ENCODE measurements at regions not wholly inside any gene's neighbourhood (a gene's known extent, or its start where the extent isn't known, plus 50 kb on each side); places are given as distances from the start of the nearest gene placed in this dataset.
"Not testable (repeated sequence)": the region's sequence is repeated elsewhere in the genome, so short reads cannot be mapped to it uniquely, and the experiment has no call there.

- no peak for DNase-seq
These were observed 57.8 kb upstream of the ANKRD30A start for GRCh38 chr10:37067576-37067975.

- DNase-seq: not testable (repeated sequence)
These were observed 63.1 kb upstream of the ANKRD30A start for GRCh38 chr10:37062296-37062695.

DNA sequence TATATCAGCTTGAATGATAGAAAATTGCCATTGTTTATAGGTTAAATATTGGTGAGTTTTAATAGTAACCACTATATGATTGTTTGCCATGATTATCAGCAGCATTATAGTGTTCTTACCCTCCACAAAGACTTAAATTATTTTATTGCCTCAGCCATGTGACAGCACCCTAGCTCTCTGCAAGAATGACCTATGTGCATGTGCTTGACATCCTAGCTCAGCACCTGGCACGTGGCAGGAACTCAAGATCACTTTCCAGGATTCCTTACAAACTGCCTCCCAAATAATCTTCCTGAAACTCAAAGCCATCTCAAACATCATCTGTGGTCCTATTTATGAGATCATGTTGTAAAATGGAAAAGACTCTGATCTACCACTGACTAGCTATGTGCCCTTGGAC, 68.1 kb upstream of the ANKRD30A start:
- no peak for DNase-seq

- DNase-seq: no peak
These were observed 71.9 kb upstream of the ANKRD30A start for GRCh38 chr10:37053476-37053875.

- DNase-seq: not testable (repeated sequence)
These were observed 75.4 kb upstream of the ANKRD30A start for GRCh38 chr10:37049982-37050381.

- not testable (repeated sequence) for DNase-seq
These were observed 81.1 kb upstream of the ANKRD30A start for GRCh38 chr10:37044319-37044718.

GRCh38 chr10:37035853-37036252, 89.5 kb upstream of the ANKRD30A start:
- DNase-seq: no peak

- DNase-seq: no peak
These were observed 109.9 kb upstream of the ANKRD30A start for GRCh38 chr10:37015498-37015897.

DNA sequence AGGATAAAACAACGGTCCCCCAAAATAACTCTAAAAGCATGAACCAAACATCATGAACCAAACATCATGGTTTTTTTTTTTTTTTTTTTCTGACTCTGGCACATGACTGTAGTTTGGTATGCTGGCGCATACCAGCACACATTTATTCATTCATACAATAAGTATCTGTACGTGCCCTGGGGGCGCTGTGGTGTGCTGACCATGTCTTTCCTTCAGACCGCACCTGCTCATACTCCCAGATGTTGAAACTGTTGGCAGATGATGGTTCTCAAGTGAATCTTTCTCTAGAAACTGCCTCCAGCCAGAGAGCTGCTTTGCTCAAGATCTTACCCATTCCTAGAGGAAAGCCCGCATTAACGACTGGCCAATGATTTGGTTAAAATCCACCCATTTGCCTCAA, 114.7 kb upstream of the ANKRD30A start:
- DNase-seq: no peak

GRCh38 chr10:37008276-37008675, 117.1 kb upstream of the ANKRD30A start:
- not testable (repeated sequence) for DNase-seq

- no peak for DNase-seq
These were observed 122.3 kb upstream of the ANKRD30A start for GRCh38 chr10:37003126-37003525.

DNA sequence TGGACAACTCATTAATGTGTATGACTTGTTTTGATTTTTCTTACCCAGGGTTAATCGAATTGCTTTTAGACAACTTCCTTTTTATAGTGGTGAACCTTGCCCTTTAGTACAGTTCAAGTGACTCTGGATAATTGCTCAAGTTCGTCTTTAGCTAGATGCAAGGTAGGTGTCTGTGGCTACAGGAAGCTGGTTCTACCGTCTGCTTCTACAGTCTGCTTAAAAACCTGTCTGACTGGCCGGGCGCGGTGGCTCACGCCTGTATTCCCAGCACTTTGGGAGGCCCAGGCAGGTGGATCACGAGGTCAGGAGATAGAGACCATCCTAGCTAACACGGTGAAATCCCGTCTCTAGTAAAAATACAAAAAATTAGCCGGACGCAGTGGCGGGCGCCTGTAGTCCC, 129.6 kb upstream of the ANKRD30A start:
- not testable (repeated sequence) for DNase-seq

DNA sequence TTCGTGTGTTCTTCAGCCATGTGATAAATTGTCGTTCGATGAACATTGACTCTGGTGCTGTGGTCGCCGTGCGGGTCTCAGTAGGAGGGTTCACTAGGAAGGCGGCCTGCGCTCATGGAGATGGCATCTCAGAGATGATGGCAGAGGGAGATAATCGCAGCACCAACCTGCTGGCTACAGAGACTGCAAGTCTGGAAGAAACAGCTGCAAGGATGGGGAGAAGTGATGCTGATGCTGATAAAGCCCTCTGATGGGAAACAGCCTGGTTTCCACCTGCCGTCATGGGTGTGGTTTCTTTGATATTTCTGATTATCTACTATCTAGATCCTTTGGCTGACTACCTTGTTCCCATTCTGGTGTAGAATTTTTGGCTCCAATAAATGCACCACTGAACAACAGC, 130.5 kb upstream of the ANKRD30A start:
- DNase-seq: no peak

DNA sequence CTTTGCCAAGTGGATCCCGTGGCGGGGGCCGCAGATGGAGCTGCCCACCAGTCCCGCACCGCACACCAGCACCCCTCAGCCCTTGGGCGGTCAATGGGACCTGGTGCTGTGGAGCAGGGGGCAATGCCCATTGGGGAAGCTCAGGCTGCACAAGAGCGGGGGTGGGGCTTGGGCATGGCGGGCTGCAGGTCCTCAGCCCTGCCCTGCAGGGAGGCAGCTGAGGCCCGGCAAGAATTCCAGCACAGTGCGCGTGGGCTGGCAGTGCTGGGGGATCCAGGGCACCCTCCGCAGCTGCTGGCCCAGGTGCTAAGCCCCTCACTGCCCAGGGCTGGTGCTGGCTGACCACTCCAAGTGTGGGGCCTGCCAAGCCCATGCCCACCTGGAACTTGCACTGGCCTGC, 136.2 kb upstream of the ANKRD30A start:
- DNase-seq: no peak

- no peak for DNase-seq
These were observed 178.8 kb upstream of the ANKRD30A start for GRCh38 chr10:36946598-36946997.

DNA sequence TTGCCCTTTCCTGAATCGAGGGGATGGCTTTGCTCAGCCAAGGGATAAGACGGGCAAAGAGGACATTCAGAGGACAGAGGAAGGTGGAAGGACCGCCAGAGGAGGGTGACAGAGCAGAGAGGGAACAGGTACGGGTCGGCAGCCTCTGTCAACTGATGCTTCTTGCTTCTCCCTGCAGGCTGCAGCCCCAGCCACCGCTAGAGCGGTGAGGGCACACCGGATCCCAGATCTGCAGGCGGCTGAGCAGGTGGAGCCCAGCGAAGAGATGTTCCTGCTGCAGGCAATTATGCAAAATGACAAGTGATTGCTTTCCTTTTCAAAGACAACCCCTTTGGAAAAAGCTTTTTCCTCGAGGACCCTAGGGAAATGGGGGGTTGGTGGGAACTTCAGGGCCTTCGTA, 181.9 kb upstream of the ANKRD30A start:
- DNase-seq: no peak

- DNase-seq: no peak
These were observed 182.8 kb upstream of the ANKRD30A start for GRCh38 chr10:36942616-36943015.

DNA sequence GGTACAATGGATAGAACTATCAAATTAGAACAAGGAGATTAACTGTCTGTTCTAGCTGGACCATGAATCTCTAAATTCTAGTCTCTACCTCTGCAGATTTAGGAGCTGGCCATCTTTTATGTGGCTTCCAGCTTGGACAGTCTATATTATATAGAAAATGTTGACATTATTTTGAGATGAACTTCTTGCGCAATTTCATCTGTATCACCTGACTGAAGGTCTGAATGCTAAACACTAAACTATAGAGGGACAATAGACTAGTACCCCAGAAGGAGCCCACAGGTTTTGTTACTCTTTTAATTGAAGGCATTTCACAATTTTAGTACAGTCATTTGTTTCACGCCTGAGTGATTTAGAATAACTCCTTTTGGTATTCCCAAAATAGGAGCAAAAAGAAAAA, 222.4 kb upstream of the ANKRD30A start:
- DNase-seq: no peak

- DNase-seq: no peak
These were observed 225.7 kb upstream of the ANKRD30A start for GRCh38 chr10:36899652-36900051.

DNA sequence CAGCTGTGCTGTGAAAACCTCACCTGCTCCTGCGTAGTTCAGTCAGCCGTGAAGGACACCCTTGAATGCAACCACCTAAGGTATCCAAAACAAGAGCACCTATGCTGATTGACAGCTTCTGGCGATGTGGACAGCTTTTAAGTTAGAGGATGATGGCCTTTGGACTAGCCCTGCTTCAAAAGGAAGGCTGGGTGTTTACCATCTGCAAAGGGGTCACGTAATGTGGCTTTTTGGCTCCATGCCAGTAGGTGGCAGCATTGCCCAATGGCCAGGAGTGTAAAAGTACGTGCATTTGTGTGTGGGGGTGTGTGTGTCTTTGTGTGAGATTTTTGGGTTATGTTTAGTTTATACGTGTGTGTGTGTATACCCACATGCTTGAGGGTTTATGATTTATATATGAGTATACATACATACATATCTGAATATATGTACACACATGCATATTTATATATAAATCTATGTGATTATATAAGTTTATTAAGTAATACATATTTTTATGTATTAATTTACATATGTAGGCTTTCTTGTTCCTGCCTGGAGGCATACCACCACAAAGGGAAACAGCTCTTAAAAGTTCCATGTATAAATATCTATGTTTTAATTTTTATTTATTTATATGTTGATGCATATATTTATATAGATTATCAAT, 236.3 kb upstream of the ANKRD30A start:
- peak; percentile 34 to 64 for DNase-seq

- DNase-seq: no peak
These were observed 239.0 kb upstream of the ANKRD30A start for GRCh38 chr10:36886303-36886891.

DNA sequence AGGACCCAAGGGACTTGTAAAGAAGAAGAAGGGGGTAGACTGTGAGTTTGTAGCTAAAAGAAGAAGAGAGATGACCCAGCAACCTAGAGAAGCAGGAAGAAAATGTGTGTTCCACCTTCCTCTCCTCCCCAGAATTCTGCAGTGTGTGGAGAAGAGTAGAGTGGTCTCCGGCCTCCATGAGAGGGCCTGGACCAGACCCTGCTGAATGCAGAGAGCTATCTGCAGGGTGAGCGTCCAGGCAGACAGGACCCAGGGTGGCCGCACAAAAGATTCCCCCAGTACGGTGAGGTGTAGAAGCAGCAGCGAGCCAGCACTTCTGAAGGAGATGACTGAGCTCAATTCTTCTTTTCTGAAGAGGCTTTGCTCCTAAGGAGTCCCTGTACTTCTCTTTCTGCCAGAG, 239.7 kb upstream of the ANKRD30A start:
- no peak for DNase-seq

- no peak for DNase-seq
These were observed 242.6 kb upstream of the ANKRD30A start for GRCh38 chr10:36882781-36883180.

GRCh38 chr10:36880898-36881297, 244.5 kb upstream of the ANKRD30A start:
- no peak for DNase-seq

Measured in stimulated activated CD4-positive, alpha-beta T cell treated with anti-CD3 and anti-CD28 coated beads, Interleukin-2, amount 100 ng/mL, for 24 hours (primary cell).